HCEC 1CT (cell line): ENCODE measurements at regions not wholly inside any gene's neighbourhood (a gene's known extent, or its start where the extent isn't known, plus 50 kb on each side); places are given as distances from the start of the nearest gene placed in this dataset.

ENCODE experiments used
- DNase-seq: peaks from one replicate; pipeline ENCODE4 v3.0.0-alpha.2; 2017

DNA sequence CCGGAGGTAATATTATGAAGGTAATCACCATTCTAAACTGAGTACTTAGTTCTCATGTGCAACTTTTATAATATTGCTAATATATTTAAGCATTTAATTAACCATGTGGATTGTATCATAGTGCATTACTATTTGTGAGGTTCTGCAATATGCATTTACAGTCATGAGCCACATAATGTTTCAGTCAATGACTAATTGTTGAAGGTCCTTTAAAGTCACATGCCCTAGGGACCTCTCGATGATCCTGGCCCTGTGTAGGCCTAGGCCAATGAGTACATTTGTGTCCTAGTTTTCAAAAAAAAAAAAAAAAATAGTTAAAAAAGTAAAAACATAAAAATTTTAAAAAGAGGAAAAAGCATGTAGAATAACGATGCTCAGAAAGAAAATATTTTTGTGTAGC is 298.0 kb downstream of the DSEL start:
- peak; percentile 18 for DNase-seq

DNA sequence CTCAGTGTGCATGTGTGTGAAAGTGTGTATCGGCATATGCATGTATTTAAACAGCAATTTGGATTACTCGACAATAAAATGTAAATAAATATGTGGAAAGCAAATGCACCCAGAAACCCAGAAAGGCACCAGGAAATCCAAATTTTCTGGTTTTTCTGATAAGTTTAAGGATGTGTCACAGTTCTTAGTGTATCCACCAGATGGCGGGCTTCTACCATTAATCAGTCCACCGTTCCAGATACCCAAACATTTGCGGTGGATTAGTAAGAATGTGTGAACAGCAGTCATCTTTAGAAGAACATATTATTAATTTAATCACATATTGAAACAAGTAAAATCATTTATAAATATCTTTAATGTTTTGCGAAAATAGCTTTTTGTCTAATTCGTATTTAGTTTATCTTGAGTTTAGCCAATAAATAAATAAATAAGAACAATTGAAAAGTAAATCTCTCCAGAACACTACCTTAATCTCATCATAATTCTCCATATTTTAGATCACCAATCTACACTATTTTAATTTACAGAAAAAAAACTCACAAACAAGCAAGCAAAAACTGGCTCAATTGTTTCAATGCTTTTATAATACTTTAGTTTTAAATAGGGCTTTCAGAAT is 298.9 kb downstream of the DSEL start:
- peak; percentile 63 for DNase-seq

DNA sequence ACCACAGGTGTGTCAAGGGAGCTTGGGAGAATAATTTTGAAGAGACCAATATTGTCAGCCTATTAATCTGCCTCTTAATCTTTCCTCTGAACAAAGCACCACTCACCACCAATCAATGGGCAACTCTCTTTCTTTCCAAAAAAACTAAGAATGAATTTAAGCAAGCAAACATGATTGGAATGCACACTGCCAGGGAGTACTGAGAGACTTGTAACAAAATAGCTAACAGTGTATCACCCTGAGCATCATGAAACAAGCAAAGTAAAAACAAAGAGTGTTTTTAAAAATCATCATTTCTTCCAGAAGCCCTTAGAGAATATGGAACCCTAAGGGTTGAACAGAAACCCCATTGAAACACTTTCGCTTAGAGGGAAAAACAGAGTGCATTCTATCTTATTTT is 299.7 kb downstream of the DSEL start:
- no peak for DNase-seq

DNA sequence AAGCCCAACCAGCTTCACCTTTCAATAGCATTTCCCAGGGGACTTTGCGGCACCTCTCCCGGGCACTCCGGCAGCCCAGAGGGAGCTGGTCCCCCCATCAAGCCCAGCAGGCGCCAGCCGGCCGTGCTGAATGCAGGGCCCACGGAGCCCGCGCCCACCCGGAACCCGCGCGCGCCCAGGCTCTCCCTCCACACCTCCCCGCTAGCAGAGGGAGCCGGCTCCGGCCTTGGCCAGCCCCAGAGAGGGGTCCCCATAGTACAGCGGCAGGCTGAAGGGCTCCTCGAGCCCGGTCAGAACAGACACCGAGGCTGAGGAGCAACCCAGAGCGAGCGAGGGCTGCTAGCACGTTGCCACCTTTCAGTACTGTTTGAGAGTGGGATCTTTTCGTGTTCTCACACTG is 300.8 kb downstream of the DSEL start:
- DNase-seq = no peak

DNA sequence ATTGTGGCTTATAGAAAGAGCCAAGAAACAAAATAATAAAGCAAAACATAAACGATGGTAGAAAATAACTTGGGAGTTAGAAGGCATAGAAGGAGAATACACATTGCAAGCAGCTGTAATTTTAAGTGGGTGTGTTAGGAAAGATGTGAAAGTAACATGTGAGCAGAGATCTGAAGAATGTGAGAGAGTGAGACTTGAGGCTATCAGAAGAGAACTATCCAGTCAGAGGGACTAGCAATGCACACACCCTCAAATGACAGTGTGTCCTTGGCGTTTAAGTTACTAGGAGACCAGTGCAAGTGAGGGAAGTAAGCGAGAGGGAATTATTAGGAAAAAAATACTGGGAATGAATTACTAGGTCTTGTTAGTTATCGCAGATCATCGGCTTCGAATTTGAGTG is 304.9 kb downstream of the DSEL start:
- no peak for DNase-seq

DNA sequence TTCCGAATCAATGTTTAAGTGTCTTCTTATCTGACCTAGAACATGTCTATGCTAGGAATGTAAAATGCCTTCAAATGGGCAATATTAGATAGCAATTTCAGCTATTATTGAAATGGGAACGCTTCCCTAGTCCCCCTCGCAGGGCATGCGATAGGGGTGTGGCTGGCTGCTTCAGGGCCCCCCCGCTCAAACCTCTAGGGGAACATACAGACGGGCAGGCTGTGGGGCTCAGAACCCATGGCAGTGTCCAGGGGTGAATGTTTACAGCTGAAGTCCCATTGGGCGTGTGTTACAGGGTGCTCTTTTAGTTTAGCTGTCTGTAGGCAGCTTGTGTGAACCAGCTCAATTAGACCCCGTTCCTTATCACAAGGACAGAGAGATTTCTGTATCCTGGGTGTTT is 315.9 kb downstream of the DSEL start:
- DNase-seq = no peak

DNA sequence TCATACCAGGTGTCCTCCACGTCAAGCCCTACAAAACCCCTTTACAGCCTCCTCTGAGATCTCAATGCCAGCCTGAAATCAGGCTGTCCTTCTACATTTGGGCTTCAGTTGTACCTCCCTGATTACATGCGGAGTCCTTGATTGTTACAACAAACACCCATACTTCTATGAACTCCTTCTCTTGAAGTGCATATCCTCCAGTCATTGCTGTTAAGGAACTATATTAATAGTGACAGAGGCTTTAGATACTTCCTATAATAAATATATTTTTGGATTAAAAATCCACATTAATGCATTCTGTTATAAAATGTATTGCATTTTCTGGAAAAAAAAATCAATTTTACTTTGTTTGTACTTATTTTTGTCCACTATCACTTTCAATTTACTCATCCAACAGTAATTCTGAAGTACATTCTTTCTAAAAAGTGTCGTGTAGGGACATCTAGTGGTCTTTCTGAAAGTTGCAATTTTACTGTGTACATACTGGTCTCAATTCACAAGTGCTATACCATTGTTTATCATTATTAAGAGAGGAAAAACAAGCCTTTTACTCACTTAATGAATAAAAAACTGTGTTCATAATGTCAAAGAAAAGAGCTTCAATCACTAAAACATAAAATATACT is 316.4 kb downstream of the DSEL start:
- peak; percentile 51 for DNase-seq

DNA sequence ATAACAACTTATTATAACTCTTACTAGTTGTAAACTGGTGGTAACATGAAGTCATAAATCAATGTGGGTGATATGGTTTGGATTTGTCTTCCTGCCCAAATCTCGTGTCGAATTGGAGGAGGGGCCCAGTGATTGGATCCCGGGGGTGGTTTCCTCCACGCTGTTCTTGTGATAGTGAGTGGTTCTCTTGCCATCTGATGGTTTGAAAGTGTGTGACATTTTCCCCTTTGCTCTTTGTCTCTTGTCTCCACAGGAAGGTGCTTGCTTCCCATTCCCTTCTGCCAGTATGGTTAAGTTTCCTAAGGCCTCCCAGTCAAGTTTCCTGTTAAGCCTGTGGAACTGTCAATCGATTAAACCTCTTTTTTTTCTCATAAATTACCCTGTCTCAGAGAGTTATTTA is 321.6 kb downstream of the DSEL start:
- no peak for DNase-seq

DNA sequence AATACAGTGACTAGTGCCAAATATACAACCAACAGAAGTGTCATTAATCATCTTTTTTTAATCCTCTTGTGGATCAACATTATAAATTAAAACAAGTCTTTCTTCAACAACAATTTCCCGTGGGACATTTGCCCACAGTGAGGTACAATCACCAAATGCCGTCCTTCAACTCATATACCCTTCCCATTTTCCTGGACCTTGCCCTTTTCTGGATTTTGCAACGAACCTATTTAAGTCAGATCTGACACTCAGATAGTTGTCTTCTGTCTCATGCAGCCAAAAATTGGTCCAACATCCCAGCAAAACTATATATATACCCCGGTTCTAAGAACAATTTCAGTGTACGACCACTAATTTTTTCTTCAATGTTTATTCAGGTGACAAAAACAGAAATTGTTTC is 324.0 kb downstream of the DSEL start:
- no peak for DNase-seq

DNA sequence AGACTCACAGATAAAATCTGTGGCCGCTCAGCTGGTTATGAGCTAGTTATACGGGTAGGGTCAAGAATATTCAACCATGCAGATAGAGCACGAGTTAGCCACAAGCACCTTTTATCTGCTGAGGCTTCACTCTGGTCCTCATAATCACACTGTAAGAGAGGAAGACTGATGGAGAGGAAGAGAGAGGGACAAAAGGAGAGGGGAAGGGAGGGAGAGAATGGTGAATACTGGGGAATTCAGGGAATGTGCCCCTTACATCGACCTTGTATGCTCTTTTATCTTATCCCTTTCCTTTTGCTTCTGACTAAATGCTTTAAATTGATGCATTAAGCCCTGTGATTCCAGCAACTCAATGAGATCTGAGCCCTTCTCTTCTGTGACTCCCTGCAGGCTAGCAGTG is 333.1 kb downstream of the DSEL start:
- no peak for DNase-seq

DNA sequence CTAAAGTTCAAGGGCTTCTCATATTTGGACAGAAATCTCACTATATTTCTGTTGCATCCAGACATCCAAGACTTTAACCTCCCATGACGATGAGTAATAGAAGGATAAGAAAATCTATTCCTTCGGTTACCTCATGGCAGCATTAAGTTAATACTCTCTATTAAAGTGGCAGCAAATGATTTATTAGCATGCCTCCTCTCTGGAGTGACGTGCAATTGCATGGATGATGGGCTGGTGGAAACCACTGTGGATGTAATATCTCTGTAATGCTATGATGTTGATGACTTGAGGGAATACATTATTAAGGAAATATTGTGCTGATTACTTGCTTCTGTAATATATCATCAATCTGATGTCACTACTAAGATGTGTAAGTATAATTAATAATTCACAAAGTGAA is 336.8 kb downstream of the DSEL start:
- DNase-seq = no peak

DNA sequence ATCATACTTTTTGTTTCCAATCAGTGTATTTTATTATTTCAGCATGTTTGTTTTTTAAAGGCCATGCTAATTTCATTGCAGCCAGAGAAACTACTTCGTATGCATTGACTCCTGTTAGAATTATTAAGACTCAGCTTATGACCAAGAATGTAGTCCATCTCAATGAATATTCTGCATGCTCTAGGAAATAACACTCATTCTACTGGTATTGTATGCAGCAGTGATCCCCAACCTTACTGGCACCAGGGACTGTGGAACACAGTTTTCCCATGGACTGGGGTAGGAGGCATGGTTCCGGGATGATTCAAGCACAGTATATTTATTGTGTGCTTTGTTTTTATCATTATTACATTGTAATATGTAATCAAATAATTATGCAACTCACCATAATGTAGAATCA is 356.9 kb downstream of the DSEL start:
- DNase-seq = no peak

DNA sequence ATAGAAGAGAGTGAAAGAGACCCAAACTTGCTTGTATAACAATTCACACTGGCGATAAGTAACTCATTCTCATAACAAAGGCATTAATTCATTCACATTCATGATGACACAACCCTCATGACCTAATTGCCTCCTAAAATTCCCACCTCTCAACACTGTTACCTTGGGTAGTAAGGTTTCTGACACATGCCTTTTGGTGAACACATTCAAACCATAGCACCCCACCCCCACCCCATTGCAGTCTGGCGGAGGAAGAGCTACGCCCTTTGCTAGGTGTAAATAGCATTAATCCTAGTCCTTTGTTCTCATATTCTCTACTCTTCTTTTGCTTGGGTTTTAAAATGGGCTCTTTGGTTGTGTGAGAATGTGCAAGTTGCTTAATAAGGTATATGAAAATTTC is 361.5 kb downstream of the DSEL start:
- DNase-seq = no peak

DNA sequence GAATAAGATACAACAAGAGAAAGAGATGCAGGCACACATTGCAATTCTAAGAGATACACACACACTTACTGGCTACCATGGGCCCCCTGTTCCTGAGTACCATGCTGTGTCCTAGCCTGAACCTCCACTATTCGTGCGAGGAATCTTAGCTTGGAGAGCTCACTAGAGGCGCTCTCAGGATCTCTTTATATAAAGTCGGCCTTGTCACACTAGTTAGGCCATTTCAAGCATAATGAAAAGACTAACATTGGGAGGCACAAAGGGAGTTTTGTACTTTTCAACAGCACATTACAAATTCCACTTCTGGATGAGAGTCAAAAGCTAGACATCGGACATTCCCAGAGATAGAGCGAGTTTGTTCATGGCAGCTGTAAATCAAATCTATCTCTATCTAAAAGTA is 365.2 kb downstream of the DSEL start:
- no peak for DNase-seq

DNA sequence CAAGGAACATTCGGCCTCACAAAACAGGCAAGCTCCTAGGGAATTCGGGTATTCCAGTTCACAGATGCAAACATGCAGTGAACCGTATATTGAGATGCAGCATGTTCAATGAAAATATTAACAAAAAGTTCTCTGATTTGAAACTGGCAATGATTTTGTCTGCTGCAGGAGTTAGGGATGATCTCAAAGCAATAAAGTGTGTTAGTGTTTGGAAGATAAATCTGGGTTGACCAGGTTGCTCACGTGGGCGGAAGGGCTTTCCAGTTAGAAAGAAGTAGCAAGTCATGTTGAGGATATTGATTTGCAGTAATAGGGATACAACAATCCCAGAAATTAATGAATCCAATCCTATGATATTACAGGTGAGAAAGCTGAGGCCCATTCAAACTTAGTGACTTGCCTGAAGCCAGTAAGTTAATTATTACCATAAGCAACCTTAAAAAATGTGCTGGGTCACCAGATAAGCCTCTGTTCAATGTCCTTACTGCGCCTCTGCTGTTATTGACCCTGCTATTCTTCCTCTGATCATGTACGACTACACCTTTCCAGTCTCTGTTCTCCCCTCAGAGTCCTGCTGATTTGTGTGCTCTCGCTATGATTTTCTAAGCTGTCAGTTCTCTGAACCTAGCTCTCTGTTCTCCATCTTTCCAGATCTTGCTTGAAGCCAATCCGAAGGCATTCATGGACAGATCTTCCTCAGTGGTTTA is 370.8 kb downstream of the DSEL start:
- DNase-seq = no peak

DNA sequence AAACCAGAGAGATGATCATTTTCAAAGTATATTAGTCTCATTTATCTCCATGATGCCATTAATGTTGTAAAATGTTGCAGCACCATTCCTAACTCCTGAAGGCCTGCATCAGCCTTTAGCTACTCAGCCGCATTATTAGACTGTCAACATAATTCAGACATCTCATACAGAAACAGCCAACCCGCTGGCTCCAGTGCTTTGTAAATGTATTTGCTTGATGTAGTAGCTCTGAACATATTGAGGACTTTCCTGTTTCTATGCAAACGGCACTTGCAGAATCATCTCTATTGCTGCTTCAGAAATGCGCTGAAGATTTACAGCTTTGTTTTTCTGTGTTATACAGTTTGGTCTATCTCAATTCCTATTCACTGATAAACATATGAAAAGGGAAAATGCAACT is 372.2 kb downstream of the DSEL start:
- no peak for DNase-seq

DNA sequence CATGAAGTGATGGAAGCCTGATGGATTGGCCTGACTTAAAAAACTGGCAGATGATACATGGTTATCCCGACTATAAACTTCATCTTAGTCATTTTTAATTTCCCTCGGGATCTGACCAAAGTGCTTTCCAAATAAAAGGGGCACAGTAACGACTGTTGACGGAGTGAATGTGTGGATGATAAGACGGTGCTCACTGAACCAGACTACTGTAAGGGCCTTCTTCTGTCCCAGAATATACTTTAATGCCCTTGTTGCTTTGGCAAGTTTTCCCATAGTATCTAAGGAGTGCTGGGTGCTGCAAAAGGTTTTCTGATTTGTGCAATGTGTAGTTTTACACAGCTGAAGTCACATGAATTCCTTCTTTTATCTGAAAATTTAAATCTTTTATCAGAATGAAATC is 373.5 kb downstream of the DSEL start:
- DNase-seq = no peak

DNA sequence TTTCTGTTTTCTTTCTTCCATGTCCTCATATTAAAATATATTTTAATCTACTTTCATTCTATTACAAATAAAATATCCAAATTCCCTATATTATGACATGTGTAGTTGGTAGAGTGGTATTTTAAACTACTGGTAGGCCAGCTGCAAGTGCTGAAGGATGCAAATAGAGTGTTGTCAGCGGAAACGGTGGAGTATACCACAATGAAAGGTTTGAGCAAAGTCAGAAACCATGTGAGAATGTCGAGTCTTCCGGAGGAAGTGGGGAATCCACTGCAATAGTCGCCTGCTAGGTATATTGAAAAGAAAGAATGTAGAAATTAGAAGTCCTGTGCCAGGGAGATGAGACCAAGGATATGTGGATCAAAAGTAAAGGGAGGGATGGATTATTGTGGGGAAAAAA is 373.9 kb downstream of the DSEL start:
- no peak for DNase-seq

DNA sequence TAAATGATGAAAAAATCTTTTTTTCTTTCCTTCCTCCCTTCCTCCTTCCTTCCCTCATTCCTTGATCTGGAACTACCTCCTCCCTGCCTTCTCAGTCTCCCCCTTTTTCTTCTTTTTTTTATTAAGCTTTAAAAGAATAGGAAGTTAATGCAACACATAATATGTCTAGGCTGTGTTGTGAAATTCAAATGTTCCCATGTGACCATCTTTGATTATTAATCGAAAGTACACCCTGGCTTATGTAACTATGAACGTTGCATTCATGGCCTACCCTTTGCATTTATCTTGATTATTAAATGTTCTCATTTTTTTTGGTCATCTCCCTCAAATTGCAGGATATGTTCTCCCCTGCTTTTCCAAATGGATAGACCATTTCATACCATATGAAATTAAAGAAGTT is 376.0 kb downstream of the DSEL start:
- no peak for DNase-seq

DNA sequence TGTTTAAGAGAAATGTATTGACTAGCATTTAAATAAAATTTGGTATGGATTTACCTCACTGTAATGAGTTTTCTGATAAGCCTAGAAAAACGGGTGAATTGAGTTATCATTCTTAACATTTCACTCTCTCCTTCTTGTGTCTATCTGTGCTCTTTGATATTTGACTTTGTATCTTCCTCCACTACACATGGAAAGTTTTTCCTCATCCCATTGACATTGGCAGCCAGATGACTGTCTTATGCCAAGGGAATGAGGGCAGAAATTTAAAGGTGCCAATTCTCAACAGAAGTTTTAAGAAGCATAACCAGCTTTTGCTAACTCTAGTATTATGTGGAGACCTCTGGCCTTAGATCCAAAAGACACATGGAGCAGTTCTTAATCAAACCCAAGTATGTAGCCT is 376.6 kb downstream of the DSEL start:
- DNase-seq = no peak

DNA sequence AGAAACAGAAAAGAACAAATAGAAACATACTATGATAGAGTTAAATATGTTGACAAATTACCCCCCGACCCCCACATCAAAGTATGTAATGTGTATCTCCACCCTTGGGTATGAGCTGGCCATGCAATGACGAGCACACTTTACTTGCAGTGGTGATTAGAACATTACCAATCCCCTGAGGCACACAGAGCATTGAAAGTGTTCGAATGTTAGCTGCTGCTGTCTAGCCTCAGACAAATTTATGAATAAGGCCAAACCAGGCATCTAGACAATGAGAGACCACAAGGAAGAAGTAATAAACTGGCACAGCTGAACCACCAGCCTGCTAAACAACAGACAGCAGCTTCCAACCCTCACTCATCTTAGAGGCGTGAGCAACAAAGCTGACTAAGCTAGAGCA is 380.5 kb downstream of the DSEL start:
- no peak for DNase-seq

DNA sequence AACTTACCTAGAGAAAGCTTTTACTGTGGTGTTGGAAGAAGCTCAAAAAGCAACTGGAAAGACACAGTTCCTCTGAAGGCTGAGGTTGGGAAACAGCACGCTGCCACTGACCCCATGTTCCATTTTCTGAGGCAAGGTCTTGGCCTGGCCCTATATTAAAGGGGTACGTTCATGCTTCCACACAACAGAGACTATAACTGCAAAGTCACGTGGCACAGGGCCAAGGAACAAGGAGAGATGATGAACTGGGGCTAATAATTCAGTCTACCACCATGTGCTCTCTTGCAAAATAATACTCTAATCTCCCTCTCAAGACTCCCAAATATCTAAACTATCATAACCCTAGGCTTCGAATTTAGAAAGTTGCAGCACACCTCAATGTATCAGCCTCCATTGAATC is 381.6 kb downstream of the DSEL start:
- no peak for DNase-seq

DNA sequence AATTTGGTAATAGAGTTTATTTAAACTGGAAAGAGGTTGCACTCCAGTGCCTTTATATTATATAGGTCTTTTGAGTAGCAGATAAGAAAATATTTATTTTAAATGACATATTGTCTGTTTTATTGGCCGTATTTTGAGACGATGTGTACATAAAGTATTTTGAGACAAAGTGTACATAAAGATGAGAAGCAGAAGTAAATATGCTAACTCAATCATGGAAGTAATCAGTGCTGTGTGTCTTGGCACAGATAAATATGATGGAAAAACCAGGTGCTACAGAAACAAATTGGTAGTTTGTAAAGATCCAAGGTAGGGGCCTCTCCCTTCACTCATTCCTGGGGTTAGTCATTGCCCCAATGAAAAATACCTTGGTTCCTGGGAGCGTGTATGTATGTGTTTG is 382.9 kb downstream of the DSEL start:
- DNase-seq = no peak

DNA sequence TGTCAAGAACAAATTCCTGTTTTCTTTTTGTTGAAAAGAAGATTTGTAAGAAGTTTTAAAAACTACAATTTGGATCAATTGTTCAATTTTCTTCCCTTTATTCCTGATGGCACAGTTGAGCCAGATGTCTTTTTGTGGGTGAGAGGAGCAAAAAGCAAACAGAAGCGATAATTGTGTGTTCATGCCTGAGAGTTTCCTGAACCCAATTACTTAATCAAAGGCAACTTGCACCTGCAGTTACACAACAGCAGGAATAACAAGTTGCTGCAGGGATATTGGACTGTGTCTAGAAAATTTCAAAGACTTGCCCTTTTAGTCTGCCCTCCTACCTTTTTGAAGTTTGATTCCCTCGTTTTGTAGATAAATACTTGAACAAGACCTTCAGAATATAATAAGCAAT is 383.6 kb downstream of the DSEL start:
- no peak for DNase-seq

DNA sequence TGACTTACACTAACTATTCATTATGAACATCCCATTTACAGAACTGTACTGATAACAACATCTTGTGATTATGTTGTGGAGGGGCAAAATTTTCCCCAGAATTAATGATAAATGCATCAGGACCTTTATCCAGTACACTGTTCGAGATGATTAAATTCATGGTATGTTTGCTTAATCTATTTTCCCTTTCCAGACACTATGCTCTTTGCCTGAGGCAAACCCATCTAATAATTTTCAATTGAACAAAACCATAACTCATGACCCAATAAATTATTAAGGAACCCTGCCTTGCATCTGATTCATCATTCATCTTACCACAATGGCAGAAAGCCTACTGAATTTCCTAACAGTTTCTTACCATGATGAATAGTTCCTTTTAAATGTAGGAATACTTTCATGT is 385.0 kb downstream of the DSEL start:
- DNase-seq = no peak
